Fibroblast of mammary gland (primary cell): ENCODE measurements at regions not wholly inside any gene's neighbourhood (a gene's known extent, or its start where the extent isn't known, plus 50 kb on each side); places are given as distances from the start of the nearest gene placed in this dataset.
A peak's percentile ranks its signal among the peaks of the same experiment; 100 is the strongest.

Experiments used
- DNase-seq: peaks from one replicate; pipeline ENCODE4 v3.0.0-alpha.2; 2010; ENCODE audit warnings: low read depth
- H3K4me3 ChIP-seq: 2 replicates; pipeline ENCODE4 v1.5.1; 2011; ENCODE audit warnings: low read depth, mild to moderate bottlenecking, low read length, moderate library complexity; ENCODE audit not compliant: control insufficient read depth
- TF ChIP-seq, protein P1 (sequence below): conservative IDR thresholded peaks from 2 replicates; pipeline ENCODE4 v1.5.1; 2011; ENCODE audit warnings: low read depth, low read length, inconsistent platforms; ENCODE audit not compliant: control insufficient read depth, insufficient read depth

DNA sequence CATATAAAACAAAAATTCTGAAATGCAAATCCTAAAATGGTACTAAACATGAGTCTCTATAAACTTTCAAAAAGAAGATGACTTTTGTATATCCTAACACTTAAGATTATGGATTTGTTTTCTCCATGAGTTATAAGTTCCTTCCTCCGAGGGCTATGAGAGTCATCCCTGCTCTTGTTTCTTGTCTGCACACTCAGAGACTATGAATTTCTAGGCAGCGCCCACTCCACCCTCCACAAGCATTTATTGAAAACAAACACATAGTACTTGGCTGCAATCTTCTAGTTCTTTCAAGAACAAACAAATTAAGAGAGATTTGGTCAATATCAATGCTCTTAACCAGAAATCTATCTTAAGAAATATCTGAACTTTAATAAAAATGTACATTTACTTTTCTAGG is 211.7 kb downstream of the DKK1 start:
- TF ChIP-seq, protein P1, sequence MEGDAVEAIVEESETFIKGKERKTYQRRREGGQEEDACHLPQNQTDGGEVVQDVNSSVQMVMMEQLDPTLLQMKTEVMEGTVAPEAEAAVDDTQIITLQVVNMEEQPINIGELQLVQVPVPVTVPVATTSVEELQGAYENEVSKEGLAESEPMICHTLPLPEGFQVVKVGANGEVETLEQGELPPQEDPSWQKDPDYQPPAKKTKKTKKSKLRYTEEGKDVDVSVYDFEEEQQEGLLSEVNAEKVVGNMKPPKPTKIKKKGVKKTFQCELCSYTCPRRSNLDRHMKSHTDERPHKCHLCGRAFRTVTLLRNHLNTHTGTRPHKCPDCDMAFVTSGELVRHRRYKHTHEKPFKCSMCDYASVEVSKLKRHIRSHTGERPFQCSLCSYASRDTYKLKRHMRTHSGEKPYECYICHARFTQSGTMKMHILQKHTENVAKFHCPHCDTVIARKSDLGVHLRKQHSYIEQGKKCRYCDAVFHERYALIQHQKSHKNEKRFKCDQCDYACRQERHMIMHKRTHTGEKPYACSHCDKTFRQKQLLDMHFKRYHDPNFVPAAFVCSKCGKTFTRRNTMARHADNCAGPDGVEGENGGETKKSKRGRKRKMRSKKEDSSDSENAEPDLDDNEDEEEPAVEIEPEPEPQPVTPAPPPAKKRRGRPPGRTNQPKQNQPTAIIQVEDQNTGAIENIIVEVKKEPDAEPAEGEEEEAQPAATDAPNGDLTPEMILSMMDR, result no peak
- peak; percentile 56 for DNase-seq
- no peak overlapping the region for H3K4me3 ChIP-seq

DNA sequence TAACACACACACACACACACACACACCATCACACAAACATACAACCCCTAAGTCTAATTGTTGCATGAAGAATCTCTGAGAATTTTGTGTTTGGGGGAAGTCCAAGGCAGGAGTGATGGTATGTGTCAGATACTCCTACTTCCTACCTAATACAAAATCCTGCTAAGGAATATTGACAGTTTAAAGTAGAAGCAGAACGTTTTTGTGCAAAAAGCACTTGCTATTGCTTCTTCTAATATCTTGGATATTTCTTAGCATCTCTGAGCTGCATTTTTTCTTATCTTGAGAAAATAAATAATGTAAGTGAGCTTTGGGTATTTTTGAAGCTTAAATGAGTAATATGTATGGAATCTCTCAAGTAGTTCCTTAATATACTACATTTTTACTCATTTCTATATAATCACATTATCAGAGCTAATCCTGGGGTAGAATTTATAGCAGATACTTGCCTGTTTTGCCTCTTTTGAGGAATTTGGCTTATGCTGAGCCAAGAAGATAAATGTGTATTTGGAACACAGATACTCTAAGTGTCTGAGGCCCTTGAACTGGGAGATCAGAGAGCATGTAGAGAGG is 212.3 kb downstream of the DKK1 start:
- H3K4me3 ChIP-seq, result no peak overlapping the region
- DNase-seq, result no peak
- TF ChIP-seq, protein P1, result no peak

DNA sequence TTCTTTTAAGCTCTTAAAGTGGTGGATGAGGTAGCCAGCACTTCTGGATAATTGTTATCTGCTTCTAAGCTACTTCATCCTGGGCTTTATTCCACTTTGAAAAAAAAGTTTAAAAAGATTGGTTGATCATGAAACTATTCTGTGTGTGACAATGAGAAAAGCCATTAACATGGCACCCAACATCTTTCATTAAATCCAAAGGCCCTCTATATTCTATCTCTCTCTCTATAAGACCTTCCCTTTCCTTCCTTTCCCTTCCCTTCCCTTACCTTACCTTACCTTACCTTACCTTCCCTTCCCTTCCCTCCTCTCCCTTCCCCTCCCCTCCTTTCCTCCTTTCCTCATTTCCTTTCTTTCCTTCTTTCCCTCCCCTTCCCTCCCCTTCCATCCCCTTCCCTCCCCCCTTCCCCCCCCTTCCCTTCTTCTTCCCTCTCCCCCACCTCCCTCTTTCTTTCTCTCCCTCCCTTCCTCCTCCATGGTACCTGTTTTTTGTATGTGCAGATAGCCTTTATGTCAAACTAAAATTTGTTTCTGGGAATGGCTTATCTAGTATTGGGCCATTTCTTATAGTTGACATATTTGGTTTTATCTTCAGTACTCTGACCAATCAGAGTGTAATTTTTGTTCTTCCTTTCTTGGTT is 218.7 kb downstream of the DKK1 start:
- no peak for DNase-seq
- TF ChIP-seq, protein P1, result no peak
- no peak overlapping the region for H3K4me3 ChIP-seq

DNA sequence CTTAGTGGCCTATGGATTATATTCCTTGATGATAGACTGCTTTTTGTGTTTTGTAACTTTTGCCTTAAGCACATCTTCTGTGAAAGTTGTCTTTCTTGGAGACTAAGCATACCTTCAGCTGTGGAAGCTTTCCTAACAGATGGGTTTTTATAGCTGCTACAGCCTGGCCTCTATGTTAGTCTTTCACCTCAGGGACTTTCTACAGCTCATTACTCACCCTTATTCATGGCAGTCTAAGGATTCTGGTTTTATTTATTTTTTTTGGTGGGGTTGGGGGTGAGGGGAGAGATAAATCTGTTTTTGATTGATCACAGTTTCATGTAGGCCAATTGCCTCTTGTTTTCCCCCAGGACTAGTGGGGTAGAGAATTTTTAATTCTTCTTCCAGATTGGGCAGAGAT is 219.9 kb downstream of the DKK1 start:
- peak; percentile 25 for DNase-seq
- TF ChIP-seq, protein P1, result no peak
- H3K4me3 ChIP-seq, result no peak overlapping the region

DNA sequence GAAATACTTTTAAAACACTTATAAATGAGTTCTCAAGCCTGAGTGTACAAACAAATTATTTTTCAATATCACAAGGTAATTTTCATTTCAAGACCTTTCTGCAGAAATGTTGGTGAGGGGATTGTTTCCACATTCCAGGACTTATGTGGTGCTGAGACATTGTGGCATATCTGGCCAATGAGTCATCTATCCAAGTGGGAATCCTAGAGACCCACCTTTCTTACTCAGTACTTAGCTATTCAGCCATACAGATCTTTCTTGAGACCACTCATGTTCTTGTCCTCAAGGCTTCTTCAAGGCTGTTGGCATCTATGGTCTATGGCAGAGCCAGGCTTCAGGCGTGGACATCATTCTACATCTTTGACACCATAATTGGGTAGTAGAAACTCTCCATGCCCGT is 225.4 kb downstream of the DKK1 start:
- peak; percentile 31 for DNase-seq
- TF ChIP-seq, protein P1, result no peak
- H3K4me3 ChIP-seq, result no peak overlapping the region

DNA sequence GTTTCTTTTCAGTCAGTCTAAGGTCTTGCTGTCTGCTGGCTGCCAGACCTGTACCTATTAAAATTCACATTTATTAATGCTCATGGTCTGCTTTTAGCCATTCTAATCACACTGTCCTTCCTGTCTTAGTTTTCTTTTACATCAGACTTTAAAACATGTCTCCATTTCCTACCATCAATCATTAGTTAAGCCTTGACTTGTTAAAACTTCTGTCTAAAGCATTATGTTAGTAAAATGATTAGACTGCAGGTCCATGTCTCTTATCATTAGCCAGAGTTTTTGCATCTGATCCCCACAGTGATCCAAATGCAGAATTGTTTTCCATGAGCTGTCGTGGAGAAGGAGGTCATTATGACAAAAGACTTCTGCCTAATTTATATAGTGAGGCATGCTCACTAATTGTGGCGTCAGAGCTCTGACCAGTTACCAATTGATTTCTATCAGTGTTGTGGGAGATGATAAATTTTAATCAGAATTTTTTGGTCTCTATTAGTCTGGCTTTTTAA is 226.5 kb downstream of the DKK1 start:
- TF ChIP-seq, protein P1, result no peak
- no peak overlapping the region for H3K4me3 ChIP-seq
- DNase-seq, result peak; percentile 16
